ENCODE measurements at regions not wholly inside any gene's neighbourhood (a gene's known extent, or its start where the extent isn't known, plus 50 kb on each side); places are given as distances from the start of the nearest gene placed in this dataset.

DNA sequence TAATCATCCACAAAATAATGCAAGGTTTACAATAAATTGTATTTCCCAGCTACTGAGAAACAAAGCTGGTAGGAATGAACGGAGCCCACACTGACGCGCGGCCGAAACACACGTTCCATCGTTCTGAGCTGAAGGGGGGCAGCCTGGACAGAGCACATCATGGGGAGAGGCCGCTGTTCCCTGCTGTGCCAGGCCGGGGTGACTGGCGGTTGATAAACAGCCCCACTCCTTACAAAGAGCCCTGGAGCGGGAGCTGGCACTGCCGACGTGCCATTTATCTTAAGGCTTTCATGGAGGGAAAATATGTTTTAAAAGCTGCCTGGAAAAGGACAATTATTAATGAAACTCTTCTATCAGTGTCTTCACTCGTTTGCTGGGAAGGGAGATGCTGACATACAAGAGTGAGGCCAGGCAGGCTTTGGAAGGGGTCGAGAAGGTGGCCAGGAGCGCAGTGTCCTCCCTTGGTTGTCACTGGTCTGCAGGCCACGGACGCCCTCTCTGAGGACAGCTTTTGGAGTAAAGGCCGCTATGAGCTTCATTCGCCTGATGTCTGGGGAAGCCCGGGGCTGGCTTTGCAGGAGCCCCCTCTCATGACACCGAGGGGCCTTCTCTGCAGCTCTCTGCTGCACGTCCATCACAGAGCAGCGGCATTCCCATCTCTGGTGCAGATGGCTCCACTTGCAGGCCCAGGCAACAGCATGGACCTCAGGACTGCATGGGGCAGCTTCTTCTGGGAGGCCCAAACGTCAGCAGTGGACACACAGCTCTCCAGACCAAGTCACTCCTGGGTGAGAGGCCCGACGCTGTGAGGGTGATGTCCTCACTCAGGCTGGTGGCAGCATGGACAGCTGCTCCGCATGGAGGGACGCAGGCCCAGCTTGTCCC, 355.3 kb upstream of the SFSWAP start:
- DNase-seq (ENCODE audit: extremely low spot score, unreplicated experiment), result no peak
- H3K36me3 Mint-ChIP-seq (ENCODE audit: unreplicated experiment), result no peaks in the 10 kb centered on the region
- H3K4me1 Mint-ChIP-seq (ENCODE audit: unreplicated experiment), result no peaks in the 10 kb centered on the region
- peaks cover 2% of the 10 kb centered on the region for H3K27me3 Mint-ChIP-seq (ENCODE audit: unreplicated experiment)
- peaks cover 5% of the 10 kb centered on the region for H3K9me3 Mint-ChIP-seq (ENCODE audit: unreplicated experiment)
- H3K27ac Mint-ChIP-seq (ENCODE audit: unreplicated experiment), result no peak overlapping the region
- no peak overlapping the region for H3K4me3 Mint-ChIP-seq (ENCODE audit: unreplicated experiment)
- TF ChIP-seq, protein P1, sequence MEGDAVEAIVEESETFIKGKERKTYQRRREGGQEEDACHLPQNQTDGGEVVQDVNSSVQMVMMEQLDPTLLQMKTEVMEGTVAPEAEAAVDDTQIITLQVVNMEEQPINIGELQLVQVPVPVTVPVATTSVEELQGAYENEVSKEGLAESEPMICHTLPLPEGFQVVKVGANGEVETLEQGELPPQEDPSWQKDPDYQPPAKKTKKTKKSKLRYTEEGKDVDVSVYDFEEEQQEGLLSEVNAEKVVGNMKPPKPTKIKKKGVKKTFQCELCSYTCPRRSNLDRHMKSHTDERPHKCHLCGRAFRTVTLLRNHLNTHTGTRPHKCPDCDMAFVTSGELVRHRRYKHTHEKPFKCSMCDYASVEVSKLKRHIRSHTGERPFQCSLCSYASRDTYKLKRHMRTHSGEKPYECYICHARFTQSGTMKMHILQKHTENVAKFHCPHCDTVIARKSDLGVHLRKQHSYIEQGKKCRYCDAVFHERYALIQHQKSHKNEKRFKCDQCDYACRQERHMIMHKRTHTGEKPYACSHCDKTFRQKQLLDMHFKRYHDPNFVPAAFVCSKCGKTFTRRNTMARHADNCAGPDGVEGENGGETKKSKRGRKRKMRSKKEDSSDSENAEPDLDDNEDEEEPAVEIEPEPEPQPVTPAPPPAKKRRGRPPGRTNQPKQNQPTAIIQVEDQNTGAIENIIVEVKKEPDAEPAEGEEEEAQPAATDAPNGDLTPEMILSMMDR (IDR thresholded peaks at IDR 0.05), result no peak

DNA sequence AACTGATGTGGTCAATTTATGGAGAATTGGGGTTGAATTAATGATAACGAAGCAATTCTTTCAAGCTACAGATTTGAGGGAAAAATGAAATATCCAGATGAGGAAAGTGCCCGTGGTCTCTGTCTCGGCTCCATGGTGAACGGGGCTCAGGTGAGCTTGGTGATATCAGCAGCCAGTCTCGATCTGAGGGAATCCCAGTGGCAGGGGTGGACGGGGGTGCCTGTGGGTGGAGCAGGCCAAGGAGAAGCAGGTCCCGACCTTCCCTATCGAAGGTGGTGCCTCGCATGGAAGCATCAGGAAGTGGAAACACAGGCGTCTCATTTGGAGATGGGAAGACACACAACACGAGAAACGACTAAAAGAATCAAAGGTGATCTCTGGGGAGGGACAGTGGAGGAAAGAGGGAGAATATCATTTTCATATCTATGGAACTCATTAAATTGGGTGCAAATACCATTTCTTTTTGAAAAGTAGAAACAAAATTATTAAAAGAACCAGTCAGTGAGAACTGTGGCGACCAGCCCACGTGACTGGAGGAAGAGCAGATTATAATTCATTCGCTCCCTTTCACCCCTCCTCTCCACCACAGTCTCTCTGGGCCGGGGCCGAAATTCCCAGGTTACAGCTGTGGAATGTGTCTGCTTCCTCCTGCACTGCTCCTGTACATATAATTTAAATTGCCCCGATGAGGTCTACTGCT, 354.3 kb upstream of the SFSWAP start:
- Mint-ChIP-seq H3K4me1 (ENCODE audit: unreplicated experiment) (no peaks in the 10 kb centered on the region), H3K27me3 (ENCODE audit: unreplicated experiment) (peaks cover 2% of the 10 kb centered on the region), H3K36me3 (ENCODE audit: unreplicated experiment) (no peaks in the 10 kb centered on the region), H3K9me3 (ENCODE audit: unreplicated experiment) (peaks cover 5% of the 10 kb centered on the region), H3K27ac (ENCODE audit: unreplicated experiment) (no peak overlapping the region), H3K4me3 (ENCODE audit: unreplicated experiment) (no peak overlapping the region)
- DNase-seq (ENCODE audit: extremely low spot score, unreplicated experiment), result no peak
- TF ChIP-seq, protein P1 (IDR thresholded peaks at IDR 0.05), result no peak

DNA sequence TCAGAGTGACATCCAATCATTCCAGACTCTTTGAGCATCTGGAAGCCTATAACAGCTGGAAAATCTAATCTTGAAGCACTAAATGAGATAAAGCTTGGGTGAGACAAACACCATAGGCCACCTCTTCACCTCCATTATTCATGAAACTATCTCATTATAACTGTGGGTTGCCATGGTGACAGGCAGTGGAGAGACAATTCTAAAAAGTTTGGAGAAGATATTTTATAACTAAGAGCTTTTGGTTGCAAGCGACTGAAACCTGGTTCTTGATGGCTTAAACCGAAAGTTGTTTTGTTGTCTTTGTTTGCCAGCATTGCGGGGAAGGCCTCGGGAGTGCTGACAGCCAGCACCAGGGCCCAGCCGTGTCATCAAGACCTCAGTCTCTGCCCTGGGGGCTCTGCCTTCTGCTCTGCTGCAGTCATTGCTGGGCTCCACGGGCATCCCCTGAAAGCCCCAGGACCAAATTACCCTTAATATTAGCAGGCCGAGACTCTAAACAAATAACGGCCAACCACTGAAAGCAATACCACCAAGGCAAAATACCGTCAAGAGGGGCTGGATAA, 353.6 kb upstream of the SFSWAP start:
- H3K9me3 Mint-ChIP-seq (ENCODE audit: unreplicated experiment), result peaks cover 5% of the 10 kb centered on the region
- H3K27ac Mint-ChIP-seq (ENCODE audit: unreplicated experiment), result no peak overlapping the region
- no peaks in the 10 kb centered on the region for H3K36me3 Mint-ChIP-seq (ENCODE audit: unreplicated experiment)
- H3K27me3 Mint-ChIP-seq (ENCODE audit: unreplicated experiment), result peaks cover 2% of the 10 kb centered on the region
- TF ChIP-seq, protein P1 (IDR thresholded peaks at IDR 0.05), result no peak
- H3K4me1 Mint-ChIP-seq (ENCODE audit: unreplicated experiment), result no peaks in the 10 kb centered on the region
- no peak overlapping the region for H3K4me3 Mint-ChIP-seq (ENCODE audit: unreplicated experiment)
- no peak for DNase-seq (ENCODE audit: extremely low spot score, unreplicated experiment)

DNA sequence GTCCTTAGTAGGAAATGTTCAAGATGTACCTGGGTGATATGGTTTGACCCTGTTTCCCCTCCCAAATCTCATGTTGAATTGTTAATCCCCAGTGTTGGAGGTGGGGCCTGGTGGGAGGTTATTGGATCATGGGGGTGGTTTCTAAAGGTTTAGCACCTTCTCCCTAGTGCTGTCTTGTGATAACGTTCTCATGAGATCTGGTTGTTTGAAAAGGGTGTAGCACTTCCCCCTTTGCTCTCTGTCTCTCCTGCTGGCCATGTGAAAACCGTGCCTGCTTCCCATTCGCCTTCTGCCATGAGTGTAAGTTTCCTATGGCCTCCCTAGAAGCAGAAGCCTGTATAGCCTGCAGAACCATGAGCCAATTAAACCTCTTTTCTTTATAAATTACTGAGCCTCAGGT, 353.0 kb upstream of the SFSWAP start:
- no peak for DNase-seq (ENCODE audit: extremely low spot score, unreplicated experiment)
- H3K4me3 Mint-ChIP-seq (ENCODE audit: unreplicated experiment), result no peak overlapping the region
- no peaks in the 10 kb centered on the region for H3K4me1 Mint-ChIP-seq (ENCODE audit: unreplicated experiment)
- H3K9me3 Mint-ChIP-seq (ENCODE audit: unreplicated experiment), result peaks cover 5% of the 10 kb centered on the region
- TF ChIP-seq, protein P1 (IDR thresholded peaks at IDR 0.05), result no peak
- H3K27me3 Mint-ChIP-seq (ENCODE audit: unreplicated experiment), result peaks cover 2% of the 10 kb centered on the region
- no peaks in the 10 kb centered on the region for H3K36me3 Mint-ChIP-seq (ENCODE audit: unreplicated experiment)
- no peak overlapping the region for H3K27ac Mint-ChIP-seq (ENCODE audit: unreplicated experiment)
